ENCODE measurements at regions not wholly inside any gene's neighbourhood (a gene's known extent, or its start where the extent isn't known, plus 50 kb on each side); places are given as distances from the start of the nearest gene placed in this dataset.

- TF ChIP-seq CTCF (IDR thresholded peaks at IDR 0.05) (no peak), POLR2AphosphoS5 (IDR thresholded peaks at IDR 0.05) (no peak)
These were observed 148.2 kb upstream of the GLI2 start for GRCh38 chr2:120587279-120587996.
